ENCODE measurements at regions not wholly inside any gene's neighbourhood (a gene's known extent, or its start where the extent isn't known, plus 50 kb on each side); places are given as distances from the start of the nearest gene placed in this dataset.

GRCh38 chr6:85169189-85169588 is 280.7 kb upstream of the NT5E start:
- H3K4me3 ChIP-seq (ENCODE audit: low read depth, low read length) = no peak overlapping the region

GRCh38 chr6:85168146-85168545 is 281.7 kb upstream of the NT5E start:
- no peaks in the 10 kb centered on the region for H3K9me3 ChIP-seq (ENCODE audit: control insufficient read depth, insufficient read depth, low read depth, low read length)
- no peak for TF ChIP-seq ZNF132 (tag by site-specific recombination; IDR thresholded peaks at IDR 0.05; ENCODE audit: borderline replicate concordance)
- no peak for TF ChIP-seq ZNF302 (tag by site-specific recombination; IDR thresholded peaks at IDR 0.05; ENCODE audit: low read depth)
- TF ChIP-seq ZNF645 (tag by site-specific recombination; IDR thresholded peaks at IDR 0.05) = no peak
- TF ChIP-seq, protein P1, sequence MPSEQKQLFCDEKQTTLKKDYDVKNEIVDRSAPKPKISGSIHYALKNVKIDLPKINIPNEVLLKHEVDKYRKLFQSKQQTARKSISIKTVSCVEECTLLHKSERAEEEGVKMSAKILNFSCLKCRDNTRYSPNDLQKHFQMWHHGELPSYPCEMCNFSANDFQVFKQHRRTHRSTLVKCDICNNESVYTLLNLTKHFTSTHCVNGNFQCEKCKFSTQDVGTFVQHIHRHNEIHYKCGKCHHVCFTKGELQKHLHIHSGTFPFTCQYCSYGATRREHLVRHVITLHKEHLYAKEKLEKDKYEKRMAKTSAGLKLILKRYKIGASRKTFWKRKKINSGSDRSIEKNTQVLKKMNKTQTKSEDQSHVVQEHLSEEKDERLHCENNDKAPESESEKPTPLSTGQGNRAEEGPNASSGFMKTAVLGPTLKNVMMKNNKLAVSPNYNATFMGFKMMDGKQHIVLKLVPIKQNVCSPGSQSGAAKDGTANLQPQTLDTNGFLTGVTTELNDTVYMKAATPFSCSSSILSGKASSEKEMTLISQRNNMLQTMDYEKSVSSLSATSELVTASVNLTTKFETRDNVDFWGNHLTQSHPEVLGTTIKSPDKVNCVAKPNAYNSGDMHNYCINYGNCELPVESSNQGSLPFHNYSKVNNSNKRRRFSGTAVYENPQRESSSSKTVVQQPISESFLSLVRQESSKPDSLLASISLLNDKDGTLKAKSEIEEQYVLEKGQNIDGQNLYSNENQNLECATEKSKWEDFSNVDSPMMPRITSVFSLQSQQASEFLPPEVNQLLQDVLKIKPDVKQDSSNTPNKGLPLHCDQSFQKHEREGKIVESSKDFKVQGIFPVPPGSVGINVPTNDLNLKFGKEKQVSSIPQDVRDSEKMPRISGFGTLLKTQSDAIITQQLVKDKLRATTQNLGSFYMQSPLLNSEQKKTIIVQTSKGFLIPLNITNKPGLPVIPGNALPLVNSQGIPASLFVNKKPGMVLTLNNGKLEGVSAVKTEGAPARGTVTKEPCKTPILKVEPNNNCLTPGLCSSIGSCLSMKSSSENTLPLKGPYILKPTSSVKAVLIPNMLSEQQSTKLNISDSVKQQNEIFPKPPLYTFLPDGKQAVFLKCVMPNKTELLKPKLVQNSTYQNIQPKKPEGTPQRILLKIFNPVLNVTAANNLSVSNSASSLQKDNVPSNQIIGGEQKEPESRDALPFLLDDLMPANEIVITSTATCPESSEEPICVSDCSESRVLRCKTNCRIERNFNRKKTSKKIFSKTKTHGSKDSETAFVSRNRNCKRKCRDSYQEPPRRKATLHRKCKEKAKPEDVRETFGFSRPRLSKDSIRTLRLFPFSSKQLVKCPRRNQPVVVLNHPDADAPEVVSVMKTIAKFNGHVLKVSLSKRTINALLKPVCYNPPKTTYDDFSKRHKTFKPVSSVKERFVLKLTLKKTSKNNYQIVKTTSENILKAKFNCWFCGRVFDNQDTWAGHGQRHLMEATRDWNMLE (tag by site-specific recombination; conservative IDR thresholded peaks at IDR 0.05; ENCODE audit: low read depth) = no peak
- no peak for TF ChIP-seq ZNF561 (tag by site-specific recombination; IDR thresholded peaks at IDR 0.05; ENCODE audit: borderline replicate concordance)
- POLR2A ChIA-PET = no interaction called here

More at GRCh38 chr6:85169189-85169588, 280.7 kb upstream of the NT5E start:
- Histone ChIP-seq H3K36me3 (ENCODE audit: control insufficient read depth in 2 of 2, insufficient read depth in 1 of 2, low read length in 2 of 2) (no peaks in the 10 kb centered on the region), H3K4me1 (ENCODE audit: control insufficient read depth, insufficient read depth, low read length) (no peaks in the 10 kb centered on the region), H3K27ac (ENCODE audit: extremely low read depth, low read depth, low read length) (no peak overlapping the region), H3K9me3 (ENCODE audit: control insufficient read depth, insufficient read depth, low read depth, low read length) (no peaks in the 10 kb centered on the region)
- TF ChIP-seq ZNF843 (tag by site-specific recombination; IDR thresholded peaks at IDR 0.05) (no peak), ZNF175 (tag by site-specific recombination; IDR thresholded peaks at IDR 0.05) (no peak), ZNF777 (tag by site-specific recombination; IDR thresholded peaks at IDR 0.05; ENCODE audit: borderline replicate concordance) (no peak), ZNF658 (tag by site-specific recombination; IDR thresholded peaks at IDR 0.05) (no peak), ZNF24 (tag by site-specific recombination; IDR thresholded peaks at IDR 0.05) (no peak), ZNF830 (tag by site-specific recombination; IDR thresholded peaks at IDR 0.05; ENCODE audit: low read depth) (no peak)
- ChIA-PET POLR2A (no interaction called here), CTCF (no interaction called here)

DNA sequence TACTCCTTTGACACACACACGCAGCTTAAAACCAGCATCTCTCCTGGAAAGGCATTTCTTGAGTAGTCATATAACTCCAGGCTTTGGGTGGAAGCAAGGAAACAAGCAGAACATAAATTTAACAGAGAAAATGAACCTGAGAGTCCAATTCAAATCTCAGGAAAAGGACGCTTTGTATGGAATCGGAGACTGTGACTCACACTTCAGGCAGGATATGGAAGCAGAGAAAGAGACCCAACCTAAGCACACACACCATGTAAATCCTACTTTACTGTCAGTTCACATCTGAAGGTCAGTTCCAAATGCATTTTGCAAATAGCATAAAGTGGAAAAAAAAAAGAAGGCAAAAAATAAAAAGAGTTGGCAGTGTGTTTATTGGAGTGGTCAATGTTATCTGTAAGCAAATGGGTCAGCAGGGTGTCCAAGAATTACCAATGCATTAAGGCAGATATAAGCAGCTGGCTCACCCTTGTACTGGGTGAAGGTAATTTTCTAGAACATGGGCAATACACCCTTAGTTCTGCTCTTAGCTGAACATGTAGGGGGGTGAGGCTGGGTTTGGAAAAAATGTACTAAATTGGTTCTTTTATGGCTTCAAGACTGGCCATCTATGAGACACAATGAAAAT is 283.7 kb upstream of the NT5E start:
- no peaks in the 10 kb centered on the region for H3K4me1 ChIP-seq (ENCODE audit: control insufficient read depth, insufficient read depth, low read length)
- TF ChIP-seq FEZF1 (tag by site-specific recombination; IDR thresholded peaks at IDR 0.05) (no peak), SP7 (tag by site-specific recombination; IDR thresholded peaks at IDR 0.05) (no peak), ZNF16 (tag by site-specific recombination; IDR thresholded peaks at IDR 0.05; ENCODE audit: low read depth) (no peak), ZNF214 (tag by site-specific recombination; IDR thresholded peaks at IDR 0.05; ENCODE audit: borderline replicate concordance) (no peak), WT1 (tag by site-specific recombination; IDR thresholded peaks at IDR 0.05) (no peak), OVOL3 (tag by site-specific recombination; IDR thresholded peaks at IDR 0.05) (no peak), BCL11B (tag by site-specific recombination; IDR thresholded peaks at IDR 0.05; ENCODE audit: low read depth) (no peak)
- TF ChIP-seq, protein P2, sequence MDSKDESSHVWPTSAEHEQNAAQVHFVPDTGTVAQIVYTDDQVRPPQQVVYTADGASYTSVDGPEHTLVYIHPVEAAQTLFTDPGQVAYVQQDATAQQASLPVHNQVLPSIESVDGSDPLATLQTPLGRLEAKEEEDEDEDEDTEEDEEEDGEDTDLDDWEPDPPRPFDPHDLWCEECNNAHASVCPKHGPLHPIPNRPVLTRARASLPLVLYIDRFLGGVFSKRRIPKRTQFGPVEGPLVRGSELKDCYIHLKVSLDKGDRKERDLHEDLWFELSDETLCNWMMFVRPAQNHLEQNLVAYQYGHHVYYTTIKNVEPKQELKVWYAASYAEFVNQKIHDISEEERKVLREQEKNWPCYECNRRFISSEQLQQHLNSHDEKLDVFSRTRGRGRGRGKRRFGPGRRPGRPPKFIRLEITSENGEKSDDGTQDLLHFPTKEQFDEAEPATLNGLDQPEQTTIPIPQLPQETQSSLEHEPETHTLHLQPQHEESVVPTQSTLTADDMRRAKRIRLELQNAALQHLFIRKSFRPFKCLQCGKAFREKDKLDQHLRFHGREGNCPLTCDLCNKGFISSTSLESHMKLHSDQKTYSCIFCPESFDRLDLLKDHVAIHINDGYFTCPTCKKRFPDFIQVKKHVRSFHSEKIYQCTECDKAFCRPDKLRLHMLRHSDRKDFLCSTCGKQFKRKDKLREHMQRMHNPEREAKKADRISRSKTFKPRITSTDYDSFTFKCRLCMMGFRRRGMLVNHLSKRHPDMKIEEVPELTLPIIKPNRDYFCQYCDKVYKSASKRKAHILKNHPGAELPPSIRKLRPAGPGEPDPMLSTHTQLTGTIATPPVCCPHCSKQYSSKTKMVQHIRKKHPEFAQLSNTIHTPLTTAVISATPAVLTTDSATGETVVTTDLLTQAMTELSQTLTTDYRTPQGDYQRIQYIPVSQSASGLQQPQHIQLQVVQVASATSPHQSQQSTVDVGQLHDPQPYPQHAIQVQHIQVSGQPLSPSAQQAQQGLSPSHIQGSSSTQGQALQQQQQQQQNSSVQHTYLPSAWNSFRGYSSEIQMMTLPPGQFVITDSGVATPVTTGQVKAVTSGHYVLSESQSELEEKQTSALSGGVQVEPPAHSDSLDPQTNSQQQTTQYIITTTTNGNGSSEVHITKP (tag by site-specific recombination; IDR thresholded peaks at IDR 0.05) = no peak
- ChIA-PET POLR2A (no interaction called here), CTCF (no interaction called here)
- H3K9me3 ChIP-seq (ENCODE audit: control insufficient read depth, insufficient read depth, low read depth, low read length) = no peaks in the 10 kb centered on the region
- no peaks in the 10 kb centered on the region for H3K36me3 ChIP-seq (ENCODE audit: control insufficient read depth in 2 of 2, insufficient read depth in 1 of 2, low read length in 2 of 2)
- no peak overlapping the region for H3K27ac ChIP-seq (ENCODE audit: extremely low read depth, low read depth, low read length)
- H3K4me3 ChIP-seq (ENCODE audit: low read depth, low read length) = no peak overlapping the region

More at GRCh38 chr6:85168146-85168545, 281.7 kb upstream of the NT5E start:
- H3K4me1 ChIP-seq (ENCODE audit: control insufficient read depth, insufficient read depth, low read length) = no peaks in the 10 kb centered on the region
- no peak overlapping the region for H3K27ac ChIP-seq (ENCODE audit: extremely low read depth, low read depth, low read length)
- CTCF ChIA-PET = no interaction called here
- no peak overlapping the region for H3K4me3 ChIP-seq (ENCODE audit: low read depth, low read length)
- no peaks in the 10 kb centered on the region for H3K36me3 ChIP-seq (ENCODE audit: control insufficient read depth in 2 of 2, insufficient read depth in 1 of 2, low read length in 2 of 2)
